OCI-LY7 (cell line): ENCODE measurements at regions not wholly inside any gene's neighbourhood (a gene's known extent, or its start where the extent isn't known, plus 50 kb on each side); places are given as distances from the start of the nearest gene placed in this dataset.

Source experiments
- EZH2phosphoT487 ChIP-seq: fragments of 200-600 bp; sonication (generic); IDR thresholded peaks from 2 replicates; pipeline ENCODE4 v1.6.1; 2018; ENCODE audit warnings: low read depth, borderline replicate concordance, mild to moderate bottlenecking, mixed run types, antibody characterized with exemption, low read length, moderate library complexity, mixed read lengths
- TF ChIP-seq, protein P1 (sequence below): fragments of 200-600 bp; sonication (generic); conservative IDR thresholded peaks from 2 replicates; pipeline ENCODE4 v1.5.1; 2014; ENCODE audit warnings: mild to moderate bottlenecking, antibody characterized with exemption, low read length, moderate library complexity, mixed read lengths

DNA sequence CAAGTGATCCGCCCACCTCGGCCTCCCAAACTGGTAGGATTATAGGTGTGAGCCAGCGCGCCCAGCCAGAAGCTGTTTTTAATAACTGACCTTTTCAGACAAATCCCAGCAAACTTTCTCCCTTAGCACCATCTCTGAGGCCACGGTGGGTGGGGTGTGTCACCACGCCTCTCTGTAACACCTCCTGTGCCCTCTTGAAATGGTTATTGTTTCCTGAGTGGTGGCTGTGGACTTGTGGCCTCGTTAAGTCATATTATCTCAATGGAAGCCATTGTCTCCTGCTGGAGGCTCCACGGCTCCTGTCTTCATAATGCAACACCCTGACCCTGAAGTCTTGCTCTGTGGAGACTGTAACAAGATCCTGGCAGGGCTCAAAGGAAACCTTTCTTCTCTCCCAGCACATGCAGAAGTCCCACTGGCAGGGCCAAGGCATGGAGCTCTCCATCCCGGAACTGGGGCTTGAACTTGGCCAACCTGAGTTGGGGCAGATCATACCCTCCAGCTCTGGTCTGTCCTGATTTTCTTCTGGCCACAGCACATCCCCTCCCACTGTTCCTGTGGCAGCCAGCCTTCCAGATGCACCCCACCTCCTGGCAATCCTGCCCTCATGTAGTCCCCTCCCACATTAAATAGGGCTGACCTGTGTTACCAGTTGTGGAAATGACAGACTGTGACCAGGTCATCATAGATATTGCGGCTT is 81.1 kb downstream of the SNX5 start:
- TF ChIP-seq EZH2phosphoT487 = no peak
- TF ChIP-seq, protein P1, sequence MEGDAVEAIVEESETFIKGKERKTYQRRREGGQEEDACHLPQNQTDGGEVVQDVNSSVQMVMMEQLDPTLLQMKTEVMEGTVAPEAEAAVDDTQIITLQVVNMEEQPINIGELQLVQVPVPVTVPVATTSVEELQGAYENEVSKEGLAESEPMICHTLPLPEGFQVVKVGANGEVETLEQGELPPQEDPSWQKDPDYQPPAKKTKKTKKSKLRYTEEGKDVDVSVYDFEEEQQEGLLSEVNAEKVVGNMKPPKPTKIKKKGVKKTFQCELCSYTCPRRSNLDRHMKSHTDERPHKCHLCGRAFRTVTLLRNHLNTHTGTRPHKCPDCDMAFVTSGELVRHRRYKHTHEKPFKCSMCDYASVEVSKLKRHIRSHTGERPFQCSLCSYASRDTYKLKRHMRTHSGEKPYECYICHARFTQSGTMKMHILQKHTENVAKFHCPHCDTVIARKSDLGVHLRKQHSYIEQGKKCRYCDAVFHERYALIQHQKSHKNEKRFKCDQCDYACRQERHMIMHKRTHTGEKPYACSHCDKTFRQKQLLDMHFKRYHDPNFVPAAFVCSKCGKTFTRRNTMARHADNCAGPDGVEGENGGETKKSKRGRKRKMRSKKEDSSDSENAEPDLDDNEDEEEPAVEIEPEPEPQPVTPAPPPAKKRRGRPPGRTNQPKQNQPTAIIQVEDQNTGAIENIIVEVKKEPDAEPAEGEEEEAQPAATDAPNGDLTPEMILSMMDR = no peak
